ENCODE measurements at regions not wholly inside any gene's neighbourhood (a gene's known extent, or its start where the extent isn't known, plus 50 kb on each side); places are given as distances from the start of the nearest gene placed in this dataset.
"Not testable (repeated sequence)": the region's sequence is repeated elsewhere in the genome, so short reads cannot be mapped to it uniquely, and the experiment has no call there.

- FAIRE-seq (no peak), DNase-seq (ENCODE audit: low read depth) (no peak)
- no peak for TF ChIP-seq CTCF (IDR thresholded peaks at IDR 0.05; ENCODE audit: insufficient read depth, low read length, severe bottlenecking)
- Histone ChIP-seq H3K36me3 (ENCODE audit: control insufficient read depth, insufficient read depth, low read length) (no peaks in the 10 kb centered on the region), H3K4me3 (ENCODE audit: low read depth, low read length) (no peak overlapping the region), H3K27me3 (ENCODE audit: control insufficient read depth, insufficient read depth, low read length) (no peaks in the 10 kb centered on the region)
Observed at GRCh38 chr11:134944131-134944530, 532.1 kb upstream of the B3GAT1 start.

- no peak overlapping the region for H3K4me3 ChIP-seq (ENCODE audit: low read depth, low read length)
- TF ChIP-seq CTCF (IDR thresholded peaks at IDR 0.05; ENCODE audit: insufficient read depth, low read length, severe bottlenecking): no peak
- H3K36me3 ChIP-seq (ENCODE audit: control insufficient read depth, insufficient read depth, low read length): no peaks in the 10 kb centered on the region
- DNase-seq (ENCODE audit: low read depth) (no peak), FAIRE-seq (no peak)
- H3K27me3 ChIP-seq (ENCODE audit: control insufficient read depth, insufficient read depth, low read length): no peaks in the 10 kb centered on the region
Observed at GRCh38 chr11:134943544-134943943, 531.5 kb upstream of the B3GAT1 start.

- H3K27me3 ChIP-seq (ENCODE audit: control insufficient read depth, insufficient read depth, low read length): no peaks in the 10 kb centered on the region
- no peak overlapping the region for H3K4me3 ChIP-seq (ENCODE audit: low read depth, low read length)
- no peak for DNase-seq (ENCODE audit: low read depth)
- H3K36me3 ChIP-seq (ENCODE audit: control insufficient read depth, insufficient read depth, low read length): no peaks in the 10 kb centered on the region
- TF ChIP-seq CTCF (IDR thresholded peaks at IDR 0.05; ENCODE audit: insufficient read depth, low read length, severe bottlenecking): no peak
- FAIRE-seq: no peak
Observed at GRCh38 chr11:134942681-134943080, 530.6 kb upstream of the B3GAT1 start.

- not testable (repeated sequence) for H3K36me3 ChIP-seq (ENCODE audit: control insufficient read depth, insufficient read depth, low read length); H3K4me3 ChIP-seq (ENCODE audit: low read depth, low read length); FAIRE-seq; H3K27me3 ChIP-seq (ENCODE audit: control insufficient read depth, insufficient read depth, low read length); DNase-seq (ENCODE audit: low read depth)
- peak; percentile 39 for TF ChIP-seq CTCF (IDR thresholded peaks at IDR 0.05; ENCODE audit: insufficient read depth, low read length, severe bottlenecking)
Observed at GRCh38 chr11:134941936-134942600, 530.0 kb upstream of the B3GAT1 start.

GRCh38 chr11:134941326-134941725 is 529.3 kb upstream of the B3GAT1 start:
- no peak for TF ChIP-seq CTCF (IDR thresholded peaks at IDR 0.05; ENCODE audit: insufficient read depth, low read length, severe bottlenecking)
- H3K4me3 ChIP-seq (ENCODE audit: low read depth, low read length): no peak overlapping the region
- no peaks in the 10 kb centered on the region for H3K36me3 ChIP-seq (ENCODE audit: control insufficient read depth, insufficient read depth, low read length)
- FAIRE-seq: no peak
- no peak for DNase-seq (ENCODE audit: low read depth)
- no peaks in the 10 kb centered on the region for H3K27me3 ChIP-seq (ENCODE audit: control insufficient read depth, insufficient read depth, low read length)

Measured in bronchial epithelial cell (primary cell).